Osteoblast (primary cell): ENCODE measurements at regions not wholly inside any gene's neighbourhood (a gene's known extent, or its start where the extent isn't known, plus 50 kb on each side); places are given as distances from the start of the nearest gene placed in this dataset.
A peak's percentile ranks its signal among the peaks of the same experiment; 100 is the strongest.

ENCODE experiments used
- DNase-seq: peaks from one replicate; pipeline ENCODE4 v3.0.0; 2011; ENCODE audit warnings: low spot score, mixed read lengths; ENCODE audit not compliant: insufficient read length; ENCODE audit errors: missing footprints
- H2AFZ ChIP-seq: 2 replicates; pipeline ENCODE4 v1.6.0; 2011; ENCODE audit warnings: mild to moderate bottlenecking, low read length
- H3K27ac ChIP-seq: 2 replicates; pipeline ENCODE4 v1.5.1; 2011; ENCODE audit warnings: mild to moderate bottlenecking, low read depth, low read length, moderate library complexity
- H3K27me3 ChIP-seq: 2 replicates; pipeline ENCODE4 v1.6.0; 2012; ENCODE audit warnings: mild to moderate bottlenecking, control low read depth, inconsistent platforms, low read length, moderate library complexity; ENCODE audit not compliant: insufficient read depth
- H3K36me3 ChIP-seq: 2 replicates; pipeline ENCODE4 v1.5.1; 2011; ENCODE audit warnings: mild to moderate bottlenecking, low read length, control low read depth, moderate library complexity; ENCODE audit not compliant: insufficient read depth
- H3K4me1 ChIP-seq: 2 replicates; pipeline ENCODE4 v1.5.1; 2011; ENCODE audit warnings: mild to moderate bottlenecking, low read length, control low read depth, moderate library complexity; ENCODE audit not compliant: insufficient read depth
- H3K4me2 ChIP-seq: 2 replicates; pipeline ENCODE4 v1.6.0; 2011; ENCODE audit warnings: mild to moderate bottlenecking, low read length; ENCODE audit not compliant: insufficient read depth
- H3K4me3 ChIP-seq: fragments of 200-600 bp; sonication (generic); 3 replicates; pipeline ENCODE4 v1.5.1; 2012; ENCODE audit warnings: mild to moderate bottlenecking, low read length, inconsistent platforms; ENCODE audit not compliant: insufficient read depth
- H3K79me2 ChIP-seq: 2 replicates; pipeline ENCODE4 v1.6.0; 2012; ENCODE audit warnings: mild to moderate bottlenecking, low read length, control low read depth, inconsistent platforms; ENCODE audit not compliant: insufficient read depth
- H3K9me3 ChIP-seq: 2 replicates; pipeline ENCODE4 v1.5.1; 2011; ENCODE audit warnings: low read depth, low read length, control low read depth
- H4K20me1 ChIP-seq: 2 replicates; pipeline ENCODE4 v1.6.0; 2012; ENCODE audit warnings: mild to moderate bottlenecking, low read length, control low read depth; ENCODE audit not compliant: insufficient read depth
- TF ChIP-seq, protein P1 (sequence below): IDR thresholded peaks from 2 replicates; pipeline ENCODE4 v1.5.1; 2011; ENCODE audit warnings: mild to moderate bottlenecking, low read depth, low read length, moderate library complexity; ENCODE audit errors: extremely low read depth

DNA sequence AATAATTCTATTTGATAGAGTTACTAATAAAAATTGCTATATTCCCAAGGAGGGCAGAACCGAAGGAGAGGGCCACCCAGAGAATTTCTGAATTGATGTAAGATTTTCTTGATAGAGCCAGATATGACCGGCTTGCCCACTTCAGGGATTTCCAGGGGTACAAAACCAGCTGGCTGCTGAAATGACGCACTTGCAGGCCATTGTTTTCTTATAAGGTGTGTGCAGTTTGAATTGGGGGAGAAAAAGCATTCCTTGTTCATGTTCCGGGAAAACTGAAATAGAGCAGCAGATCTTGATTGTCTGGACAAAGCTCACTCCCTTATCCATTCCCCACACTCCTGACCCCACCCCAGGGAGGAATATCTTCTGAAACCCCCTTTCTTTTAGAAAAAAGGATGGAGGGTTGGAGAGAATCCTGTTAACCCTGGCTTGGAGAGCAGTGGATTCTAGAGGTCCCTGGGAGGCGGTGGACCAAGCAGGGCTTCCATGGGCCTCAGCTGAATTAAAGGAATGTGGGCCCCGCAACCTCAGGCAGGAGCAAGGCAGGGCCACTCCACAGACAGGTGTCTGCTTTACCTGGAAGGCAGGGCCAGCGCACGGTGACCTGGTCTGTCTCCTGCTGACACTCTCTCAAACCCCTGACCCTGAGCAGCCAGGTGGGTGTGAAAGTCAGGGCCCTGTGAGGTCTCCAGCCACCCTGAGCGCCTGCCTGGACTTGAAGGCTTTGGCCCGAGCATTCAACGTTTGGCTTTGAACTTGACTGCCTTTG, 96.4 kb downstream of the TMEM170B start:
- no peak for DNase-seq
- H3K9me3 ChIP-seq, result no peaks in the 10 kb centered on the region

DNA sequence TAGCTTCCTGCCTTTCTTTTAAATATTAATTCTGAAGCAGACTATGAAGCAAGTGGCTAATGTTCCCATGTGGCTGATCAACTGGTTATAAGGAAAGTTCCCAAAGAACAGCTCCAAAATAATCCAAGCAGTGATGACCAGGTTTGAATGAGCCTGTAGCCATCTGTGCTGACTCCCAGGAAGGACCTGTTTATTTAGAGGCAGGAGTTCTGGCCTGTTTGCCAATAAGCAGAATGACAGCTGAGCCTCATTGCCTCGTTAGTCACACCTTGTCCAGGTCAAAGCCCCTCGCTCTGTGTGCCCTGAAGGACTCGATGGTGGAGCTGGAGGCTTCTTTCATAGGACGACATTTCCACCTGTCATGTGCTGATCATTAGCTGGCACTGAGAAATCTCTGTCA, 97.4 kb downstream of the TMEM170B start:
- peaks cover 6% of the 10 kb centered on the region for H3K4me1 ChIP-seq

More for the DNA sequence above, 96.4 kb downstream of the TMEM170B start:
- H3K4me2 ChIP-seq, result no peak overlapping the region
- H3K27ac ChIP-seq, result no peak overlapping the region
- no peaks in the 10 kb centered on the region for H3K36me3 ChIP-seq
- no peak overlapping the region for H3K4me3 ChIP-seq
- H3K79me2 ChIP-seq, result no peaks in the 10 kb centered on the region
- H3K27me3 ChIP-seq, result no peaks in the 10 kb centered on the region
- TF ChIP-seq, protein P1, sequence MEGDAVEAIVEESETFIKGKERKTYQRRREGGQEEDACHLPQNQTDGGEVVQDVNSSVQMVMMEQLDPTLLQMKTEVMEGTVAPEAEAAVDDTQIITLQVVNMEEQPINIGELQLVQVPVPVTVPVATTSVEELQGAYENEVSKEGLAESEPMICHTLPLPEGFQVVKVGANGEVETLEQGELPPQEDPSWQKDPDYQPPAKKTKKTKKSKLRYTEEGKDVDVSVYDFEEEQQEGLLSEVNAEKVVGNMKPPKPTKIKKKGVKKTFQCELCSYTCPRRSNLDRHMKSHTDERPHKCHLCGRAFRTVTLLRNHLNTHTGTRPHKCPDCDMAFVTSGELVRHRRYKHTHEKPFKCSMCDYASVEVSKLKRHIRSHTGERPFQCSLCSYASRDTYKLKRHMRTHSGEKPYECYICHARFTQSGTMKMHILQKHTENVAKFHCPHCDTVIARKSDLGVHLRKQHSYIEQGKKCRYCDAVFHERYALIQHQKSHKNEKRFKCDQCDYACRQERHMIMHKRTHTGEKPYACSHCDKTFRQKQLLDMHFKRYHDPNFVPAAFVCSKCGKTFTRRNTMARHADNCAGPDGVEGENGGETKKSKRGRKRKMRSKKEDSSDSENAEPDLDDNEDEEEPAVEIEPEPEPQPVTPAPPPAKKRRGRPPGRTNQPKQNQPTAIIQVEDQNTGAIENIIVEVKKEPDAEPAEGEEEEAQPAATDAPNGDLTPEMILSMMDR, result no peak
- H2AFZ ChIP-seq, result no peak overlapping the region
- H4K20me1 ChIP-seq, result no peaks in the 10 kb centered on the region
- H3K4me1 ChIP-seq, result peaks cover 6% of the 10 kb centered on the region

DNA sequence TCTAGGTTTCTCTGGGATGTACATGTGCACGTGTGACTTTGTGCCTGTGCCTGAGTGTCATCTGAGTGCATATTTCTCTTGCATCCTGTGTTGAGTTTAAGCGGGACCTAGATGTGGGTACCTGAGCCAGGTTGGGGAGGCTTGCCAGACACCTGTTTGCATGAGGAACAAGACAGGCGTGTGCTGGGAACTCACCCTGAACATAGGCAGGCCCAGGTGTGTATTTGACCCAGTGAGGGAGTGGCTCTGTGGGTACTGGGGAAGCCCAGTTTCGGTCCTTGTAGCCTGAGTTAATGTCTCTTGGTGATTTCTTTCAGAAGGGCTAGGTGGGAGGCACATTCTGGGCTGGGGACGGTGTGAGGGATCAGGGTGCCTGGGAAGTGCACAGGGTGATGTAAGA, 98.6 kb downstream of the TMEM170B start:
- TF ChIP-seq, protein P1, result no peak
- H3K4me1 ChIP-seq, result peaks cover 6% of the 10 kb centered on the region
- no peak overlapping the region for H3K4me3 ChIP-seq
- H4K20me1 ChIP-seq, result no peaks in the 10 kb centered on the region
- H3K79me2 ChIP-seq, result no peaks in the 10 kb centered on the region
- H3K36me3 ChIP-seq, result no peaks in the 10 kb centered on the region
- no peak overlapping the region for H2AFZ ChIP-seq
- no peaks in the 10 kb centered on the region for H3K27me3 ChIP-seq
- H3K27ac ChIP-seq, result no peak overlapping the region
- H3K4me2 ChIP-seq, result no peak overlapping the region
- no peak for DNase-seq
- H3K9me3 ChIP-seq, result no peaks in the 10 kb centered on the region

More for the DNA sequence above, 97.4 kb downstream of the TMEM170B start:
- Histone ChIP-seq H3K9me3 (no peaks in the 10 kb centered on the region), H3K27ac (no peak overlapping the region), H3K4me3 (no peak overlapping the region), H2AFZ (no peak overlapping the region), H3K79me2 (no peaks in the 10 kb centered on the region), H4K20me1 (no peaks in the 10 kb centered on the region), H3K36me3 (no peaks in the 10 kb centered on the region), H3K27me3 (no peaks in the 10 kb centered on the region), H3K4me2 (no peak overlapping the region)
- TF ChIP-seq, protein P1, result no peak
- no peak for DNase-seq

DNA sequence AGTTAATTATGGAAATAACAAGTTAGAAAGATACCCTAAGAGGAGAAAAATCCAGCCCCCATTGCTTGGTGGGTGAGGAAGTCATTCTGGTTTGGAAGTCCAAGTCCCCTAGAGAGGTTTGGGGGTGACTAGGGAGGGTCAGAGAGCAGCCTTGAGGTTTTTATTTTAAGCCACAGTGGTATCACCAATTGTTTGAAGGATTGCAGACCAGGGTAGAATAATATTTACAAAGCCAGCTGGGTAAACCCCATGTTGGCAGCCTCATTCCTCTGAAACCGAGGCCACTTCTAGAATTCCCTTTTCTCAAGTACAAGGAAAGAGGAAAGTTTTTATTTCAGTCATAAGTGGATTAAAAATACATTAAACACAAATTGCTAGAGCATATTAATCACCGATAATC, 99.7 kb downstream of the TMEM170B start:
- no peak overlapping the region for H3K4me3 ChIP-seq
- H3K27ac ChIP-seq, result no peak overlapping the region
- TF ChIP-seq, protein P1, result no peak

More for the DNA sequence above, 99.7 kb downstream of the TMEM170B start:
- Histone ChIP-seq H3K36me3 (no peaks in the 10 kb centered on the region), H3K27me3 (no peaks in the 10 kb centered on the region), H3K79me2 (no peaks in the 10 kb centered on the region), H3K4me2 (peak overlapping the region; percentile 30), H4K20me1 (no peaks in the 10 kb centered on the region), H3K9me3 (no peaks in the 10 kb centered on the region), H2AFZ (no peak overlapping the region), H3K4me1 (peaks cover 6% of the 10 kb centered on the region)
- DNase-seq, result no peak
